GM12891 (cell line): ENCODE measurements at regions not wholly inside any gene's neighbourhood (a gene's known extent, or its start where the extent isn't known, plus 50 kb on each side); places are given as distances from the start of the nearest gene placed in this dataset.

Experiments
- PAX5 ChIP-seq: IDR thresholded peaks from 2 replicates; pipeline ENCODE4 v1.6.1; 2011; ENCODE audit warnings: low read length, moderate library complexity, mild to moderate bottlenecking; ENCODE audit not compliant: insufficient read depth, severe bottlenecking
- POLR2A ChIP-seq: IDR thresholded peaks from 2 replicates; pipeline ENCODE4 v1.6.1; 2011; ENCODE audit warnings: low read depth, low read length, control low read depth
- POLR2AphosphoS5 ChIP-seq: IDR thresholded peaks from 2 replicates; pipeline ENCODE4 v1.6.1; 2011; ENCODE audit warnings: low read depth, low read length, control low read depth
- TAF1 ChIP-seq: IDR thresholded peaks from 2 replicates; pipeline ENCODE4 v1.6.1; 2011; ENCODE audit warnings: low read depth, low read length, control low read depth

GRCh38 chr4:164488114-164488513, 265.8 kb upstream of the SMIM31 start:
- TF ChIP-seq TAF1 (no peak), POLR2A (no peak), POLR2AphosphoS5 (no peak), PAX5 (no peak)
